GM19025 (cell line): ENCODE measurements at regions not wholly inside any gene's neighbourhood (a gene's known extent, or its start where the extent isn't known, plus 50 kb on each side); places are given as distances from the start of the nearest gene placed in this dataset.

Source experiments
- ATAC-seq: cut with Tn5 transposase; IDR thresholded peaks from one replicate; pipeline ENCODE4 v1.9.1; 2021; ENCODE audit warnings: mild to moderate bottlenecking, low read depth, moderate library complexity; ENCODE audit not compliant: unreplicated experiment

- no peak for ATAC-seq
Observed at GRCh38 chr5:125814119-125814518, 609.1 kb upstream of the GRAMD2B start.

DNA sequence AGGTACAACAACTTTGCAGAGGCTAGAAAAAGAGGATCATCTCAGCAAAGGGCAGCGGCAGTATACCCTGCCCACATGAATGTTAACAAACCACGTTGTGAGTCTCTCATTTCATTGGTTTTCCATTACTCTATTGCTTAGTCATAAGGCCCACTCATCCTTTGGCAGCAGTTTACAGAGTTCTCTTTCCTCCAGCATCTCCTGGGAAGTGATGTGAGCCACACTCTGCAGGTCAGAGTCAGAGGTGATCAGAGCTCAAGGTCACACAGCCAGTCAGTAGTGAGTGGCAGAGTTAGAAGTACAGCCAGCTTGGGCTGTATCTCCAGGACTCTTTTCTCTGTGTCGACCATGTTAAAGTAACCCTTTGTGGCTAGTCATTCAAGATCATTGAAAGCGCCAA lies 599.6 kb upstream of the GRAMD2B start:
- no peak for ATAC-seq

GRCh38 chr5:125826214-125826613 lies 597.0 kb upstream of the GRAMD2B start:
- ATAC-seq, result no peak

GRCh38 chr5:125829349-125829748 lies 593.9 kb upstream of the GRAMD2B start:
- peak; percentile 83 for ATAC-seq

- ATAC-seq, result no peak
Observed at GRCh38 chr5:125833398-125833797, 589.8 kb upstream of the GRAMD2B start.

DNA sequence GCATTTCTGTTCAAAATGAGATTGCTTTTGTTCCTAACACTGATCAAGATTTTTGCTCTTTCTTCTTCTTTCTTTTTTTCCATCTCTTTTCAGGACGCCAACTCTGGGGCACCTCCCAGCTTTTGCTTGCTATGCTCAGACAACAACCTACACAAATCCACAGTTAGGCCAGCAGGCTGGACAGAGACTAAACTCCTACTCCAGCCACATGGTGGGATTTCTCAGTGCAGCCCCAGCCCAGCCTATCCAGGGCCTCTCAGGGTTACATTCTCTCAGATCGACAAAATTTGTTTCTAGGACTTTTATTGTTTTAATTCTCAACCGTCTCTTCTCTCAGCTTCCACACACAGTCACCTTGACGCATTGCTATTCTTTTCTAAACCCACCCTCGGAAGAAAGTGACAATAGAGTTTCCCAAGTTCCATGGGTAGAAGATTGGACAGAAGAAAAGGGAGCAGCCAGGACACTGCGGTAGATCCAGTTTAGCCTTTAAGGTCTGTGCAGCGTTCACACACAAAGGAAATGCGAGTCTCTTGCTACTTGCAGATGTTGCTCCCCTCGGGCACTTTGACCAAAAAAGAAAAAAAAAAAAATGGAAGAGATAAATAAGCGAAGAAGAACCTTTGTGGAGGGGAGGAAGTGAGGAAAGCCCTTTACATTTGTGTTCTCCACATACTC lies 588.6 kb upstream of the GRAMD2B start:
- ATAC-seq, result no peak

DNA sequence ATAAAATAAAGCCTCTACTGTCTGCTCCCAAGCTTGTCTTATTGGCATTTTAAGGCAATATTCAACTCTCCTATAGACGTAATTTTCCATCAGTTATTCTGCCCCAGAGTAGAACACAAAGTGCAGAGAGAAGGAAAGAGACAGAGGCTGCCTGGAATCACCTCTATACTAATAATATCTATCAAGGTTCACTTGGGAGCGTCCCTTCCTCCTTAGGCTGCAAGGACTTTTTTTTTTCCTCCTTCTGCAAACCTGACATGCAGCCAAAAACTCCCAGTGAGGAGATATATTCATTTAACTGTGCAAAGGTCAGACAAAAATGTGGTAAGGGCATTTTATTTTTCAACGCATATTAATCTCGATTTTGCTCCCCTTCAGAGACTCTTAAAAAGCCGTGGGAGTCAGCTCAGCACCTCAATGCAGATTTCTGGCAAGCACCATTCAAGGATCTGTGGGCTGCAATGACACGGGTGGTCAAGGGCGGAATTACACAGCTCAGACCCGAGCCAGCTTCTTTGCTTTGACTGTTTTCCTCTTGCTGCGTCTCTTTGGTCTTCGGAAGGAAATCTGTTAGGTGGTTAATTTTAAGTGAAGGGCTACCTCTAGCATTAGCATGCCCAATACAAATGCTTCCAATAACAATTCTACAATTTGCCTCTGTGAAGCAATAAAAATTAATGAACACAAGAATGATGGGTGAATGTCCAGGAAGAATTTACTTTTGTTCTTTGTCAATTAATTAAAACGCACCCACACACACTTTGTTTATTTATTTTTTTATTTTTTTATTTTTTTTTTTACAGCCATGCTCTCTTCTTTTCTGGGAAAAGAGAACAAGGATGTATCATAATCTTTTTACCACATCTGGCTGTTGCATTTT lies 587.7 kb upstream of the GRAMD2B start:
- no peak for ATAC-seq

GRCh38 chr5:125836256-125836655 lies 587.0 kb upstream of the GRAMD2B start:
- no peak for ATAC-seq

DNA sequence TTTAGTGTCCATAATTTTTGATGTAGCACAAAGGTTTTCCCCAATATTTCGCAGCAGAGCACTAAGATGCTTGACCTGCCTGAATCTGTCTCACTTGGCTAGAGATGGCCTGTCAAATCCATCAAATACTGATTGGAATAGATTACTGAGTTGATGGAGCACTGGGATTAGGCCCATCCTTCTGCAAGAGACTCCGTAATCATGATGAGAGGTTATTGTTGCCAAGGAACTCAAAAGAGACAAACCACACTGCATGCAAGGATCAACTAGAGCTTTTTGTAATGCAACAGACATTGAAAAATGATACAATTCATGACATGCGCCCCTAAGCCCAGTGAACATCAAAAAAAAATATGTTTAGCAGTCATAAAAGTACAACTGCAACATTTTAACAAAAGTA lies 585.3 kb upstream of the GRAMD2B start:
- ATAC-seq, result no peak

GRCh38 chr5:125847561-125847960 lies 575.6 kb upstream of the GRAMD2B start:
- no peak for ATAC-seq

- no peak for ATAC-seq
Observed at GRCh38 chr5:125848751-125849150, 574.5 kb upstream of the GRAMD2B start.

DNA sequence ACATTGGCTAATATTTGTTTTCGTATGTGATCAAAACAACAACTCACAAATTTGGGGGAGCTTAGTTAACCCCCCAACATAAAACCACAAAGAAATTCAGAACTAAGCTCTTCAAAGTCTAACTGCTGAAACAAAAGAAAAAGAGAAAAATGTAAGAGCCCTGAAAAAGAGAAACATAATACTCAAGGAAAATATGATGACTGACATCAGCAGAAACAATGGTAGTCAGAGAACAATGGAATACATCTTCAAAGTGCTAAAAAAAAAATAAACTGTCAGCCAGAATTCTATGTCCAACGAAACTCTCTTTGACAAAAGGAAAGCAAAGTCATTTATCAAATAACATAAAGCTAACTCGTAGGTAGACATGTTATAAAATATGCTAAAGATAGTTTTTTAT lies 566.3 kb upstream of the GRAMD2B start:
- ATAC-seq, result no peak

GRCh38 chr5:125863579-125863978 lies 559.6 kb upstream of the GRAMD2B start:
- no peak for ATAC-seq

- ATAC-seq, result no peak
Observed at GRCh38 chr5:125865166-125865815, 557.9 kb upstream of the GRAMD2B start.

- ATAC-seq, result no peak
Observed at GRCh38 chr5:125868036-125868435, 555.2 kb upstream of the GRAMD2B start.

DNA sequence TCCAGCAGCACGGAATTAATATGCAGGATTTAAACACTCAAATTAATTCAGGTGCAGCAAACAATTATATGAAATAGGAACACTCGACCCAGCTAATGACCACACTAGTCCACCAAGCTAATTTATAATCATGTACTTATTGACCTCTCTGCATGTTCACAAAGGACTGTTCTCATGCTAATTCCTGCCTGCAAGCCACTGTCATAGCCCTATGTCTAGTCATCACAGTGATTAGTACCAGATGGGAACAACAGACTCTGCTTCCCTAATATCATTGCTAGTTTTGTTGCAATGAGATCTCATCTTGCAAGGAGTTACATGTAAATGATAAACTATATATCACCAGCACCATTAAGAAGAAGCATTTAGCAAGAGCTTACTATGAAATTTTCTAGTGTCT lies 553.0 kb upstream of the GRAMD2B start:
- no peak for ATAC-seq

DNA sequence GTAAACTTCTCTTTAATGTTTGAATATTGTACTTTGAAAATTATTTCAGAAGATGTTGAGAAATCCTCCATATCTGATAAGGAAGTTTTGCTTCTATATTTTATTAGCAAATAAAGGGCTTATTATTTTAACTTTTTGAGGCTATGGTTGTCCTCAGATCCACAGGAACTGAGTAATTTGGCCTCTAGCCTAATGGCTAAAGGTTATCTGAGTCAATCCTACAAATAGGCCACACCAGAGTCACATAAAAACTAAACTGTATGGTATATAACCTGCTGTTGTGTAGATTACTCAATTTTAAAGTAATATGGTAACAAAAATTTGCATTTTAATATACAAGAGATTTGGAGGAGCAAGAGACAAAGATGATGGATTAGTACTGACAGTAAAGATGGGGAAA lies 549.2 kb upstream of the GRAMD2B start:
- ATAC-seq, result no peak

DNA sequence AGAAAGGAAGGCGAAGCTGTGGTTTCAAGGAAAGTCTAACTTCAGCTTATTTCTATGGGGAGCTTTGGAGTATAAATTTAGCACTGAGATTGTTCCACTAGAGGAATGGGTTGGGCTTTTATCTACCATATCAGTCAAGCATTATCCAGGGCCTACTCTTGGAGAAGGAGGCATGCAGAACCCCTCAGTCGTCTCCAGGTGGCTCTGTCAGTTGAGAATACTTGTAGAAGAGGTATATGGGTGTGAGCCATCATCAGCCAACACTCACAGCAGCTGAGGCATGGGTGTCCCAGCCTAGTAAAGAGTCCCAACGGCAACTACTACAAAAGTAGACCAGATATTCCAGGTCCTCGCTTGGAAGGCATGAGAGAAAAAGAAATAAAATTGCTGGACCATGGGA lies 548.5 kb upstream of the GRAMD2B start:
- ATAC-seq, result no peak

GRCh38 chr5:125877248-125877647 lies 546.0 kb upstream of the GRAMD2B start:
- no peak for ATAC-seq

DNA sequence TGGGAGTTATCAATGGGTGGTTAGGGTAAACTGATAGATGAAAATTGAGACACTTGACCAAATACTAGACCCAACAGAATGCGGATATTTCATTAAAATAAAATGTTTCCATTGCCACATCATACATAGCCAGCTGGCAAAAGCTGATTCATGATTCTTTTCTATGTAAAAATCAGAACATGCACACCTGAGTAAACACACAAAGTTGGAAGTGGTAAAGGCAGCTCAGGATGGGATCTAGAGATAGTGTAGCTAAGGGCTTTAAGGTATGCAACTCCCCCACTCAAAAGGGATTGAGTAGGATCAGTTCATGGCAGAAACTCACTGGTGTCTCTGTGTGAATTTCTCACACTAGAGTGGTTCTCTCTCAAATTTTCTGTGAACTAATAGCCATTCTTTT lies 541.1 kb upstream of the GRAMD2B start:
- no peak for ATAC-seq

- ATAC-seq, result no peak
Observed at GRCh38 chr5:125883223-125883622, 540.0 kb upstream of the GRAMD2B start.
